Heart left ventricle (tissue), 16 donors: ENCODE measurements at regions not wholly inside any gene's neighbourhood (a gene's known extent, or its start where the extent isn't known, plus 50 kb on each side); places are given as distances from the start of the nearest gene placed in this dataset.

Experiments used
- ATAC-seq, 4 donors: fragments of 200-7000 bp; cut with Tn5 transposase; one replicate each; pipeline ENCODE4 v1.9.1; 2020 to 2022; ENCODE audit warnings: moderate library complexity in 4 of 4, mild to moderate bottlenecking in 3 of 4, moderate number of reproducible peaks in 1 of 4
- DNase-seq, 5 donors: peaks; one replicate each; pipeline ENCODE4 v3.0.0-alpha.2; 2020
- H3K27ac ChIP-seq, 12 donors: fragments of 200-600 bp; sonication (generic) in 4 of 12; one replicate each; pipeline versions ENCODE4 v1.5.0 to v1.8.0; 2016 to 2022; ENCODE audit warnings: mild to moderate bottlenecking in 2 of 12
- H3K27me3 ChIP-seq, 9 donors: fragments of 200-600 bp; sonication (generic) in 2 of 9; one replicate each; pipeline versions ENCODE4 v1.5.1 to v1.8.0; 2016 to 2022; ENCODE audit warnings: mild to moderate bottlenecking in 3 of 9
- H3K36me3 ChIP-seq, 9 donors: fragments of 200-600 bp; sonication (generic) in 2 of 9; one replicate each; pipeline versions ENCODE4 v1.5.0 to v1.8.0; 2018 to 2022; ENCODE audit warnings: mild to moderate bottlenecking in 2 of 9
- H3K4me1 ChIP-seq, 12 donors: fragments of 200-600 bp; sonication (generic) in 4 of 12; one replicate each; pipeline versions ENCODE4 v1.5.0 to v1.8.0; 2016 to 2022; ENCODE audit warnings: mild to moderate bottlenecking in 3 of 12
- H3K4me3 ChIP-seq, 12 donors: fragments of 200-600 bp; sonication (generic) in 4 of 12; one replicate each; pipeline versions ENCODE4 v1.5.0 to v1.8.0; 2017 to 2022; ENCODE audit warnings: mild to moderate bottlenecking in 9 of 12, moderate library complexity in 4 of 12
- H3K9me3 ChIP-seq, 12 donors: fragments of 200-600 bp; sonication (generic) in 4 of 12; one replicate each; pipeline versions ENCODE4 v1.5.0 to v1.8.0; 2016 to 2022; ENCODE audit warnings: mild to moderate bottlenecking in 1 of 12
- POLR2A ChIP-seq, 2 donors: fragments of 450-650 bp; IDR thresholded peaks; one replicate each; pipeline ENCODE4 v1.6.1; 2017; ENCODE audit warnings: antibody characterized with exemption in 2 of 2, mild to moderate bottlenecking in 2 of 2, moderate library complexity in 2 of 2
- WGBS, 4 donors: extraction: QIAGEN DNeasy Blood & Tissue Kit in 2 of 4; methylation state at CpG; one replicate each; pipeline versions ENCODE4 v1.1.5 to v1.1.7; 2013 to 2018; 5-methylcytosine and 5-hydroxymethylcytosine counted together
- intact Hi-C, 10 donors: fragments of 100-400 bp; cut with DNase I; formaldehyde crosslinking; loops; one replicate each; pipeline versions ENCODE4 v1.11.1 to v1.14.2; 2022
- TF ChIP-seq, protein P1 (sequence below), 12 donors: fragments of 200-600 bp; sonication (generic) in 4 of 12; IDR thresholded peaks; one replicate each; pipeline versions ENCODE4 v1.5.0 to v1.8.0; 2018 to 2022; ENCODE audit warnings: antibody characterized with exemption in 12 of 12, mild to moderate bottlenecking in 5 of 12
- donor health status: ischemic (EF 13 %, LVEDD 7.1; RV severe dilation, severe dysfunction).
- donor health status: healthy with polysubstance abuse.
- donor health status: DM: no; HTN: yes; CAD: no.
- donor health status: DM: no; HTN: no; CAD: no.
- donor health status: ischemic (EF 25% LVEDD 6.9; RV normal size, moderate dysfunction).
- donor health status: ischemic (EF 25% LVEDD 5.7; RV mildly dilated, moderate dysfunction).
- donor health status: healthy.
- donor health status: DM: yes; HTN: yes; CAD: no.
- donor health status: ischemic (EF 35%, LVEDD 5.7; RV mildly dilated, moderate dysfunction).
- donor health status: nonischemic (EF 11% LVEDD 7.7; RV severe dilation, severe dysfunction).
- donor health status: DM: yes; HTN: yes; CAD: no.
- donor health status: PGD.
- donor health status: ischemic (EF 29% LVEDD 5.4; RV normal size, mild dysfunction).
- donor health status: nonischemic (EF 23%, LVEDD 6.1; RV moderate dilation, normal function).

- no peak overlapping the region for H3K4me3 ChIP-seq
- intact Hi-C loops = no loop called here
- no peaks in the 10 kb centered on the region for H3K36me3 ChIP-seq
- H3K27me3 ChIP-seq = no peaks in the 10 kb centered on the region
- DNase-seq (no peak), ATAC-seq (no peak)
- no peaks in the 10 kb centered on the region for H3K4me1 ChIP-seq
- WGBS, 4 donors = 42 to 58% (median 46%) methylated on average over 4 of the region's 4 CpGs
- H3K9me3 ChIP-seq = no peaks in the 10 kb centered on the region
- H3K27ac ChIP-seq = no peak overlapping the region
- TF ChIP-seq, protein P1, sequence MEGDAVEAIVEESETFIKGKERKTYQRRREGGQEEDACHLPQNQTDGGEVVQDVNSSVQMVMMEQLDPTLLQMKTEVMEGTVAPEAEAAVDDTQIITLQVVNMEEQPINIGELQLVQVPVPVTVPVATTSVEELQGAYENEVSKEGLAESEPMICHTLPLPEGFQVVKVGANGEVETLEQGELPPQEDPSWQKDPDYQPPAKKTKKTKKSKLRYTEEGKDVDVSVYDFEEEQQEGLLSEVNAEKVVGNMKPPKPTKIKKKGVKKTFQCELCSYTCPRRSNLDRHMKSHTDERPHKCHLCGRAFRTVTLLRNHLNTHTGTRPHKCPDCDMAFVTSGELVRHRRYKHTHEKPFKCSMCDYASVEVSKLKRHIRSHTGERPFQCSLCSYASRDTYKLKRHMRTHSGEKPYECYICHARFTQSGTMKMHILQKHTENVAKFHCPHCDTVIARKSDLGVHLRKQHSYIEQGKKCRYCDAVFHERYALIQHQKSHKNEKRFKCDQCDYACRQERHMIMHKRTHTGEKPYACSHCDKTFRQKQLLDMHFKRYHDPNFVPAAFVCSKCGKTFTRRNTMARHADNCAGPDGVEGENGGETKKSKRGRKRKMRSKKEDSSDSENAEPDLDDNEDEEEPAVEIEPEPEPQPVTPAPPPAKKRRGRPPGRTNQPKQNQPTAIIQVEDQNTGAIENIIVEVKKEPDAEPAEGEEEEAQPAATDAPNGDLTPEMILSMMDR (IDR thresholded peaks at IDR 0.05) = no peak
- no peak for TF ChIP-seq POLR2A (IDR thresholded peaks at IDR 0.05)
These were observed 701.5 kb downstream of the SORCS3 start for GRCh38 chr10:105342606-105343005.

GRCh38 chr10:105339669-105340068 is 698.6 kb downstream of the SORCS3 start:
- no peak overlapping the region for H3K4me3 ChIP-seq
- DNase-seq (no peak), ATAC-seq (no peak)
- H3K4me1 ChIP-seq = no peaks in the 10 kb centered on the region
- TF ChIP-seq, protein P1 (IDR thresholded peaks at IDR 0.05) = no peak
- TF ChIP-seq POLR2A (IDR thresholded peaks at IDR 0.05) = no peak
- no peaks in the 10 kb centered on the region for H3K9me3 ChIP-seq
- WGBS, 4 donors = 41 to 67% (median 58%) methylated on average over 1 of the region's 1 CpG
- H3K27ac ChIP-seq = no peak overlapping the region
- H3K36me3 ChIP-seq = no peaks in the 10 kb centered on the region
- intact Hi-C loops = no loop called here
- no peaks in the 10 kb centered on the region for H3K27me3 ChIP-seq

GRCh38 chr10:105328503-105329133 is 687.5 kb downstream of the SORCS3 start:
- DNase-seq (no peak), ATAC-seq (no peak)
- intact Hi-C loops = no loop called here
- no peaks in the 10 kb centered on the region for H3K4me1 ChIP-seq
- no peaks in the 10 kb centered on the region for H3K36me3 ChIP-seq
- 53 to 71% (median 55%) methylated on average over 1 of the region's 1 CpG for WGBS, 4 donors
- TF ChIP-seq, protein P1 (IDR thresholded peaks at IDR 0.05) = no peak
- no peak for TF ChIP-seq POLR2A (IDR thresholded peaks at IDR 0.05)
- no peak overlapping the region for H3K4me3 ChIP-seq
- no peaks in the 10 kb centered on the region for H3K27me3 ChIP-seq
- H3K27ac ChIP-seq = no peak overlapping the region
- no peaks in the 10 kb centered on the region for H3K9me3 ChIP-seq
